ENCODE measurements at regions not wholly inside any gene's neighbourhood (a gene's known extent, or its start where the extent isn't known, plus 50 kb on each side); places are given as distances from the start of the nearest gene placed in this dataset.

- TF ChIP-seq CTCF (conservative IDR thresholded peaks at IDR 0.05; ENCODE audit: low read length) (peak; percentile 52), EZH2phosphoT487 (IDR thresholded peaks at IDR 0.05; ENCODE audit: borderline replicate concordance) (no peak)
Measured at GRCh38 chr7:81447351-81447952, 322.4 kb downstream of the HGF start.
